HepG2 (cell line): ENCODE measurements at regions not wholly inside any gene's neighbourhood (a gene's known extent, or its start where the extent isn't known, plus 50 kb on each side); places are given as distances from the start of the nearest gene placed in this dataset.

ENCODE experiments used
- ATAC-seq: fragments of 200-7000 bp; cut with Tn5 transposase; 3 replicates; pipeline ENCODE4 v1.9.1; 2020; ENCODE audit warnings: mild to moderate bottlenecking, moderate library complexity
- BruUV-seq: library from RNA; stranded (reverse); fragments of 400-500 nt; replicated peaks from 2 replicates; lab custom pipeline; 2021; lab: Mats Ljungman, UMichigan
- CTCF ChIA-PET: fragments of 300-600 bp; formaldehyde crosslinking; extraction: SDS; loops from one replicate; lab custom pipeline; 2021; ENCODE audit warnings: low total read pairs, inconsistent platforms, low intra/inter-chr PET ratio; lab: Yijun Ruan, JAX
- POLR2A ChIA-PET: fragments of 350-600 bp; sonication (Branson Sonifier 250); formaldehyde crosslinking; loops from one replicate; lab custom pipeline; 2020; ENCODE audit warnings: antibody characterized with exemption, inconsistent platforms; lab: Yijun Ruan, JAX
- DNase-seq: peaks from one replicate; pipeline ENCODE4 v3.0.0-alpha.2; 2015; ENCODE audit warnings: low spot score
- FAIRE-seq: peaks from 3 replicates; lab custom pipeline; 2011; peaks lifted over from hg19 to GRCh38; lab: Jason Lieb, UNC
- H2AFZ ChIP-seq: one replicate; pipeline ENCODE4 v1.6.1; 2011; ENCODE audit warnings: low read length, inconsistent platforms
- H3K27ac ChIP-seq: fragments of 300-600 bp; 3 replicates; pipeline ENCODE4 v1.8.0; 2011; ENCODE audit warnings: mixed run types, mild to moderate bottlenecking, mixed read lengths, low read length, inconsistent platforms; ENCODE audit not compliant: insufficient read depth; ENCODE audit errors: extremely low read length
- H3K27me3 ChIP-seq, 2 experiments: fragments of 200-600 bp in 1 of 2; 2 replicates in 1 of 2; 3 replicates in 1 of 2; pipeline versions ENCODE4 v1.6.0 to v1.8.0; 2011; ENCODE audit warnings: low read length in 2 of 2, mild to moderate bottlenecking in 2 of 2, moderate library complexity in 2 of 2, inconsistent platforms in 1 of 2; ENCODE audit not compliant: insufficient read depth in 2 of 2, control insufficient read depth in 1 of 2
- H3K36me3 ChIP-seq, 2 experiments: fragments of 200-600 bp in 1 of 2; replicated peaks in 1 of 2; 2 replicates in 1 of 2; 3 replicates in 1 of 2; pipeline versions ENCODE4 v1.5.1 to v1.8.0; 2011; ENCODE audit warnings: low read length in 2 of 2, inconsistent platforms in 1 of 2; ENCODE audit not compliant: insufficient read depth in 2 of 2, control insufficient read depth in 1 of 2
- H3K4me1 ChIP-seq: 2 replicates; pipeline ENCODE4 v1.5.1; 2012; ENCODE audit warnings: low read length, inconsistent platforms; ENCODE audit not compliant: insufficient read depth
- H3K4me2 ChIP-seq: 2 replicates; pipeline ENCODE4 v1.6.0; 2011; ENCODE audit warnings: low read depth, low read length, inconsistent platforms
- H3K4me3 ChIP-seq, 3 experiments: fragments of 200-600 bp in 1 of 3; sonication (generic), shearing (Covaris generic) in 1 of 3; replicated peaks in 1 of 3; 2 replicates each; pipeline ENCODE4 v1.5.1; 2011 to 2016; ENCODE audit warnings: low read length in 3 of 3, inconsistent platforms in 2 of 3, low read depth in 2 of 3, mild to moderate bottlenecking in 2 of 3, control low read depth in 1 of 3, mixed read lengths in 1 of 3; ENCODE audit not compliant: insufficient read depth in 1 of 3
- H3K79me2 ChIP-seq: one replicate; pipeline ENCODE4 v1.6.1; 2011; ENCODE audit warnings: low read length, inconsistent platforms; ENCODE audit not compliant: insufficient read depth
- H3K9ac ChIP-seq: 2 replicates; pipeline ENCODE4 v1.6.0; 2011; ENCODE audit warnings: mild to moderate bottlenecking, low read depth, low read length, inconsistent platforms; ENCODE audit not compliant: insufficient read depth
- H3K9me3 ChIP-seq: 2 replicates; pipeline ENCODE4 v1.5.1; 2012; ENCODE audit warnings: mild to moderate bottlenecking, low read length
- H4K20me1 ChIP-seq: 2 replicates; pipeline ENCODE4 v1.6.0; 2011; ENCODE audit warnings: inconsistent platforms, mild to moderate bottlenecking, low read length, moderate library complexity; ENCODE audit not compliant: insufficient read depth
- CCDC6 ChIP-seq: sonication (generic); formaldehyde crosslinking; IDR thresholded peaks from 2 replicates; pipeline ENCODE4 v1.8.1; 2022; ENCODE audit warnings: mild to moderate bottlenecking, missing genetic modification reagents, moderate library complexity
- ELF1 ChIP-seq: sonication (generic); formaldehyde crosslinking; IDR thresholded peaks from 2 replicates; pipeline ENCODE4 v1.4.0; 2020; ENCODE audit warnings: missing genetic modification reagents
- FOXA3 ChIP-seq: IDR thresholded peaks from 2 replicates; pipeline ENCODE4 v1.6.1; 2016; ENCODE audit warnings: missing genetic modification reagents, missing compliant biosample characterization
- GTF3A ChIP-seq: sonication (generic); formaldehyde crosslinking; conservative IDR thresholded peaks from 2 replicates; pipeline ENCODE4 v1.4.0; 2020; ENCODE audit warnings: mild to moderate bottlenecking, missing genetic modification reagents
- KLF13 ChIP-seq: sonication (generic); formaldehyde crosslinking; IDR thresholded peaks from 2 replicates; pipeline ENCODE4 v1.4.0; 2020; ENCODE audit warnings: mild to moderate bottlenecking, missing genetic modification reagents
- MAFK ChIP-seq, 2 experiments: IDR thresholded peaks in 1 of 2; conservative IDR thresholded peaks in 1 of 2; 2 replicates each; pipeline ENCODE4 v1.6.1; 2011; ENCODE audit warnings: improper control_type of control experiment in 2 of 2, low read length in 2 of 2
- MIER2 ChIP-seq: IDR thresholded peaks from 2 replicates; pipeline ENCODE4 v1.6.1; 2016; ENCODE audit warnings: missing biosample characterization, missing genetic modification reagents
- MIXL1 ChIP-seq: IDR thresholded peaks from 2 replicates; pipeline ENCODE4 v1.6.1; 2016
- NFE2L1 ChIP-seq: sonication (generic); formaldehyde crosslinking; IDR thresholded peaks from 2 replicates; pipeline ENCODE4 v1.4.0; 2020; ENCODE audit warnings: missing genetic modification reagents, mild to moderate bottlenecking, borderline replicate concordance
- RARG ChIP-seq: sonication (generic); formaldehyde crosslinking; IDR thresholded peaks from 2 replicates; pipeline ENCODE4 v1.4.0; 2020; ENCODE audit warnings: low read depth, mild to moderate bottlenecking, missing genetic modification reagents
- RBM39 ChIP-seq: fragments of 200-400 bp; formaldehyde crosslinking; IDR thresholded peaks from one replicate; pipeline ENCODE4 v1.6.1; 2018; ENCODE audit warnings: antibody characterized with exemption, mild to moderate bottlenecking, low read depth, low read length; ENCODE audit not compliant: poor library complexity, severe bottlenecking
- ZBTB3 ChIP-seq: sonication (generic); formaldehyde crosslinking; IDR thresholded peaks from 2 replicates; pipeline ENCODE4 v1.4.0; 2020; ENCODE audit warnings: low read depth, mild to moderate bottlenecking, moderate library complexity, missing genetic modification reagents, borderline replicate concordance
- ZMYM2 ChIP-seq: sonication (generic); formaldehyde crosslinking; IDR thresholded peaks from 2 replicates; pipeline ENCODE4 v1.8.0; 2022; ENCODE audit warnings: mild to moderate bottlenecking, missing genetic modification reagents
- ZNF136 ChIP-seq: sonication (generic); formaldehyde crosslinking; IDR thresholded peaks from 2 replicates; pipeline ENCODE4 v1.8.1; 2022; ENCODE audit warnings: low read depth, mild to moderate bottlenecking, moderate library complexity, missing genetic modification reagents
- ZNF143 ChIP-seq: sonication (generic); formaldehyde crosslinking; IDR thresholded peaks from 2 replicates; pipeline ENCODE4 v1.4.0; 2020; ENCODE audit warnings: missing genetic modification reagents
- ZNF234 ChIP-seq: sonication (generic); formaldehyde crosslinking; conservative IDR thresholded peaks from 2 replicates; pipeline ENCODE4 v1.5.1; 2020; ENCODE audit warnings: mild to moderate bottlenecking, missing genetic modification reagents
- ZNF256 ChIP-seq: sonication (generic); formaldehyde crosslinking; conservative IDR thresholded peaks from 2 replicates; pipeline ENCODE4 v1.4.0; 2020; ENCODE audit warnings: missing genetic modification reagents
- ZNF678 ChIP-seq: sonication (generic); formaldehyde crosslinking; IDR thresholded peaks from 2 replicates; pipeline ENCODE4 v1.4.0; 2020; ENCODE audit warnings: mild to moderate bottlenecking, missing genetic modification reagents
- ZNF737 ChIP-seq: sonication (generic); formaldehyde crosslinking; IDR thresholded peaks from 2 replicates; pipeline ENCODE4 v1.5.0; 2020; ENCODE audit warnings: missing genetic modification reagents, mild to moderate bottlenecking, borderline replicate concordance
- ZNF768 ChIP-seq: sonication (generic); formaldehyde crosslinking; IDR thresholded peaks from 2 replicates; pipeline ENCODE4 v1.4.0; 2020; ENCODE audit warnings: missing genetic modification reagents
- WGBS: methylation state at CpG from one replicate; pipeline ENCODE4 v1.1.6; 2017; ENCODE audit warnings: low lambda C conversion rate; 5-methylcytosine and 5-hydroxymethylcytosine counted together
- in situ Hi-C: cut with HindIII; loops from 2 replicates; pipeline ENCODE4 v1.10.0; 2017; ENCODE audit warnings: low pct_unique_long_range_greater_than_20kb; ENCODE audit not compliant: extremely low pct_ligation_motif_present
- intact Hi-C: fragments of 100-400 bp; cut with micrococcal nuclease; formaldehyde crosslinking; loops from one replicate; pipeline ENCODE4 v1.10.0; 2022; ENCODE audit not compliant: unreplicated experiment
- TF ChIP-seq, protein P1 (sequence below): IDR thresholded peaks from 2 replicates; pipeline ENCODE4 v1.6.1; 2016; ENCODE audit warnings: missing biosample characterization, missing genetic modification reagents, low read depth

GRCh38 chr2:122100346-122100745 is 344.9 kb downstream of the TSN start:
- H2AFZ ChIP-seq, result no peak overlapping the region
- no peaks in the 10 kb centered on the region for H4K20me1 ChIP-seq
- no peak overlapping the region for H3K27ac ChIP-seq
- TF ChIP-seq ELF1, result no peak
- no peak for TF ChIP-seq FOXA3
- no peak for TF ChIP-seq CCDC6 (CRISPR knock-in tag)
- TF ChIP-seq ZNF678 (CRISPR knock-in tag), result no peak
- TF ChIP-seq ZNF143 (CRISPR knock-in tag), result no peak
- TF ChIP-seq KLF13 (CRISPR knock-in tag), result no peak
- peak in 1 of 2 experiments; percentile 44; a peak in 1 of 4 replicates for TF ChIP-seq MAFK (conservative IDR thresholded peaks at IDR 0.05 in 1 of 2, IDR thresholded peaks at IDR 0.05 in 1 of 2; ENCODE audit: low read length in 2 of 2)
- no peak for TF ChIP-seq MIXL1 (CRISPR knock-in tag)
- TF ChIP-seq ZNF256 (CRISPR knock-in tag), result no peak
- FAIRE-seq (no peak), DNase-seq (no peak), ATAC-seq (no peak)
- no TSS peak for BruUV-seq
- intact Hi-C loops (no loop called here), in situ Hi-C loops (no loop called here)
- no peak overlapping the region for H3K4me3 ChIP-seq
- no peaks in the 10 kb centered on the region for H3K36me3 ChIP-seq
- no peak overlapping the region for H3K9ac ChIP-seq
- H3K9me3 ChIP-seq, result no peaks in the 10 kb centered on the region
- no peak overlapping the region for H3K4me2 ChIP-seq
- H3K27me3 ChIP-seq, result no peaks in the 10 kb centered on the region; a peak in 1 of 5 replicates
- WGBS, result 0% methylated on average over 2 of the region's 2 CpGs
- ChIA-PET CTCF (no interaction called here), POLR2A (no interaction called here)
- no peaks in the 10 kb centered on the region for H3K4me1 ChIP-seq
- H3K79me2 ChIP-seq, result no peaks in the 10 kb centered on the region

DNA sequence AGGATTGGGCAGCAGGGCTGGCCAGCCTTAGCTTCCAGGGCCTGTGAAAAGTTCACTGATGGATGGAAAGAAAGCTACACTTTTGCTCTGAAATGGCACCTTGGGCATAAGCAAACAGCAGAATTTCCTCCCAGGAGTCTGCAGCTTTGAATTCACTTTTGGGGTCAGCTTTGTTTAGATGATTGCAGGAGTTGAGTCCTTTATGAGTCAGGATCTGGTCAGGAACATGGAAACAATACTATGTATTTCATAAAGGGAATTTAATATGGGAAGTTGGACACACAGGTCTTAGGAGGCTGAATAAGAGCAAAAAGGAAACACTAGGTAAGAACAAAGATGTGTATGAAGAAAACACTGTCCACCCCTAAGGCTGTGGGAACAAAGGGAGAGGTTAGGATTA is 345.3 kb downstream of the TSN start:
- POLR2A ChIA-PET, result no interaction called here
- Histone ChIP-seq H4K20me1 (no peaks in the 10 kb centered on the region), H3K79me2 (no peaks in the 10 kb centered on the region), H2AFZ (no peak overlapping the region), H3K4me1 (no peaks in the 10 kb centered on the region), H3K9me3 (no peaks in the 10 kb centered on the region), H3K27ac (no peak overlapping the region), H3K27me3 (no peaks in the 10 kb centered on the region; a peak in 1 of 5 replicates), H3K4me3 (no peak overlapping the region), H3K9ac (no peak overlapping the region), H3K36me3 (no peaks in the 10 kb centered on the region), H3K4me2 (no peak overlapping the region)
- intact Hi-C loops (no loop called here), in situ Hi-C loops (no loop called here)
- no TSS peak for BruUV-seq
- no peak for TF ChIP-seq ZNF234 (CRISPR knock-in tag)
- no peak for TF ChIP-seq GTF3A (CRISPR knock-in tag)
- no peak for TF ChIP-seq NFE2L1
- no peak for TF ChIP-seq RARG (CRISPR knock-in tag)
- TF ChIP-seq ZBTB3, result no peak
- TF ChIP-seq ZNF768 (CRISPR knock-in tag), result no peak
- TF ChIP-seq MIER2 (CRISPR knock-in tag), result no peak
- no peak for TF ChIP-seq RBM39
- TF ChIP-seq ZMYM2, result no peak
- no peak for TF ChIP-seq ZNF737 (CRISPR knock-in tag)
- TF ChIP-seq ZNF136 (CRISPR knock-in tag), result no peak
- TF ChIP-seq, protein P1, sequence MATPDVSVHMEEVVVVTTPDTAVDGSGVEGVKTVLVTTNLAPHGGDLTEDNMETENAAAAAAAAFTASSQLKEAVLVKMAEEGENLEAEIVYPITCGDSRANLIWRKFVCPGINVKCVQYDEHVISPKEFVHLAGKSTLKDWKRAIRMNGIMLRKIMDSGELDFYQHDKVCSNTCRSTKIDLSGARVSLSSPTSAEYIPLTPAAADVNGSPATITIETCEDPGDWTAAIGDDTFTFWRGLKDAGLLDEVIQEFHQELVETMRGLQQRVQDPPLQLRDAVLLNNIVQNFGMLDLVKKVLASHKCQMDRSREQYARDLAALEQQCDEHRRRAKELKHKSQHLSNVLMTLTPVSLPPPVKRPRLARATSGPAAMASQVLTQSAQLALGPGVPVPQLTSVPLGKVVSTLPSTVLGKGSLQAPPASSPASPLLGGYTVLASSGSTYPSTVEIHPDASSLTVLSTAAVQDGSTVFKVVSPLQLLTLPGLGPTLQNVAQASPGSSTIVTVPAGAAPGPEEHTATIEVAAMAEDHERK (CRISPR knock-in tag), result no peak
- FAIRE-seq (no peak), ATAC-seq (no peak), DNase-seq (no peak)
- CTCF ChIA-PET, result no interaction called here
